ENCODE measurements at regions not wholly inside any gene's neighbourhood (a gene's known extent, or its start where the extent isn't known, plus 50 kb on each side); places are given as distances from the start of the nearest gene placed in this dataset.

GRCh38 chr5:77944757-77945340 lies 168.7 kb upstream of the TBCA start:
- Histone ChIP-seq H3K56ac (ENCODE audit: extremely low read depth, insufficient read depth, low read length) (no peak overlapping the region), H3K18ac (ENCODE audit: low read depth, low read length) (no peak overlapping the region), H4K20me1 (ENCODE audit: insufficient read depth, low read length) (no peaks in the 10 kb centered on the region), H3K27me3 (ENCODE audit: control insufficient read depth, insufficient read depth, low read length) (peaks cover 17% of the 10 kb centered on the region), H3K79me1 (ENCODE audit: low read depth in 1 of 2, low read length in 2 of 2) (no peaks in the 10 kb centered on the region), H4K91ac (ENCODE audit: insufficient read depth, low read depth, low read length) (no peak overlapping the region), H3K27ac (ENCODE audit: insufficient read depth, low read length) (no peak overlapping the region), H4K8ac (ENCODE audit: low read depth in 2 of 2, low read length in 2 of 2) (no peak overlapping the region), H3K4me1 (ENCODE audit: control insufficient read depth, insufficient read depth, low read length) (no peaks in the 10 kb centered on the region), H3K14ac (replicated peaks; ENCODE audit: low read depth, low read length) (no peak overlapping the region), H3K4ac (ENCODE audit: low read depth, low read length) (no peak overlapping the region), H3K4me2 (ENCODE audit: low read depth, low read length) (no peak overlapping the region), H3K23ac (ENCODE audit: low read depth, low read length) (no peak overlapping the region), H3K9me3 (ENCODE audit: control insufficient read depth, insufficient read depth, low read length) (no peaks in the 10 kb centered on the region), H2BK20ac (ENCODE audit: low read depth, low read length) (no peak overlapping the region), H2AK9ac (replicated peaks; ENCODE audit: low read depth, low read length, poor library complexity) (no peak overlapping the region), H2BK15ac (ENCODE audit: low read depth, low read length) (no peak overlapping the region), H3K4me3 (ENCODE audit: insufficient read depth, low read depth, low read length) (no peak overlapping the region), H2BK5ac (ENCODE audit: low read depth, low read length, poor library complexity, severe bottlenecking) (no peak overlapping the region), H2BK120ac (ENCODE audit: low read depth, low read length) (no peak overlapping the region), H3K9ac (ENCODE audit: low read depth, low read length) (no peak overlapping the region), H4K5ac (ENCODE audit: low read depth, low read length) (no peak overlapping the region), H2AK5ac (ENCODE audit: low read depth, low read length) (no peak overlapping the region), H2AFZ (replicated peaks; ENCODE audit: low read length, poor library complexity) (no peak overlapping the region), H3K9me1 (ENCODE audit: insufficient read depth, low read length) (no peaks in the 10 kb centered on the region), H3K36me3 (ENCODE audit: control insufficient read depth, insufficient read depth, low read length) (no peaks in the 10 kb centered on the region)
- no TSS peak for BruUV-seq (replicated peaks)
- POLR2A ChIA-PET (ENCODE audit: unreplicated experiment), result no interaction called here
- CTCF ChIA-PET, result no interaction called here
- TF ChIP-seq CHD1 (IDR thresholded peaks at IDR 0.05; ENCODE audit: low read depth, low read length) (no peak), CEBPB (IDR thresholded peaks at IDR 0.05; ENCODE audit: low read depth, low read length) (no peak), FOS (IDR thresholded peaks at IDR 0.05; ENCODE audit: low read depth, low read length) (no peak), MXI1 (IDR thresholded peaks at IDR 0.05; ENCODE audit: borderline replicate concordance, low read depth, low read length) (no peak), BHLHE40 (IDR thresholded peaks at IDR 0.05; ENCODE audit: low read depth, low read length) (no peak), ELK1 (IDR thresholded peaks at IDR 0.05; ENCODE audit: borderline replicate concordance, low read depth, low read length) (no peak), MAZ (IDR thresholded peaks at IDR 0.05; ENCODE audit: borderline replicate concordance, low read depth, low read length) (no peak), SMC3 (IDR thresholded peaks at IDR 0.05; ENCODE audit: low read depth, low read length) (no peak), CTCF (conservative IDR thresholded peaks at IDR 0.05; ENCODE audit: low read depth, low read length) (no peak), MAFK (IDR thresholded peaks at IDR 0.05; ENCODE audit: low read depth, low read length) (no peak), RFX5 (IDR thresholded peaks at IDR 0.05; ENCODE audit: low read depth, low read length) (no peak), POLR2A (IDR thresholded peaks at IDR 0.05; ENCODE audit: low read depth, low read length) (no peak), RAD21 (IDR thresholded peaks at IDR 0.05; ENCODE audit: low read length) (no peak), NFE2L2 (IDR thresholded peaks at IDR 0.05; ENCODE audit: low read depth, low read length) (no peak), RCOR1 (IDR thresholded peaks at IDR 0.05; ENCODE audit: insufficient replicate concordance, low read length) (no peak)
- in situ Hi-C loops (cut with MboI; ENCODE audit: low sequenced_read_pairs) (no loop called here), intact Hi-C loops (cut with micrococcal nuclease) (no loop called here), dilution Hi-C loops (cut with HindIII; ENCODE audit: low sequenced_read_pairs, unreplicated experiment) (no loop called here)
- 90% methylated on average over 2 of the region's 3 CpGs; no CpG with 5 or more reads in 1 of the 2 experiments for WGBS, 2 experiments (ENCODE audit: extremely low coverage in 2 of 2, insufficient read length in 1 of 2)
- ATAC-seq (ENCODE audit: low read depth), result no peak
- DNase-seq, result no peak

Data from IMR-90 (cell line).